ENCODE measurements at regions not wholly inside any gene's neighbourhood (a gene's known extent, or its start where the extent isn't known, plus 50 kb on each side); places are given as distances from the start of the nearest gene placed in this dataset.

GRCh38 chr6:27651371-27651732, 178.4 kb upstream of the ZNF184 start:
- Histone ChIP-seq H3K4me1 (ENCODE audit: insufficient read depth, low read length) (no peaks in the 10 kb centered on the region; the same call in 1 of the 2 replicates), H3K9me2 (replicated peaks; ENCODE audit: low read length) (no peaks in the 10 kb centered on the region), H2AFZ (ENCODE audit: low read length) (peak overlapping the region; percentile 85), H3K27me3 (ENCODE audit: low read length) (no peaks in the 10 kb centered on the region), H3K79me2 (ENCODE audit: low read length) (no peaks in the 10 kb centered on the region), H3K4me2 (ENCODE audit: low read length) (peak overlapping the region; percentile 94), H3K9me3 (ENCODE audit: low read length) (no peaks in the 10 kb centered on the region), H3K4me3 (ENCODE audit: low read length) (peak overlapping the region; percentile 76), H3F3A (ENCODE audit: low read length, unreplicated experiment) (no peaks in the 10 kb centered on the region), H3K36me3 (ENCODE audit: low read depth, low read length) (no peaks in the 10 kb centered on the region), H4K20me1 (ENCODE audit: low read length) (no peaks in the 10 kb centered on the region), H3K9ac (ENCODE audit: low read length) (no peak overlapping the region; the same call in 1 of the 2 replicates), H3K27ac (ENCODE audit: low read length) (no peak overlapping the region)
- ChIA-PET CTCF (no interaction called here), POLR2A (ENCODE audit: unreplicated experiment) (interaction anchor here (0.7 kb wide), 1 partner anchor 1435 kb away, joined by 3 read pairs; a partner anchor contains a TSS)
- no TSS peak for BruUV-seq (replicated peaks)
- peak; percentile 60 for DNase-seq
- intact Hi-C loops (cut with micrococcal nuclease) = loop anchor here (1.0 kb wide), 1 partner anchor 36 kb away; no protein-coding TSS in a partner anchor
- ATAC-seq = peak; percentile 90
- no peak for TF ChIP-seq CTCF (conservative IDR thresholded peaks at IDR 0.05; ENCODE audit: low read depth, low read length)
- TF ChIP-seq EZH2 (IDR thresholded peaks at IDR 0.05; ENCODE audit: low read length, unreplicated experiment) = no peak

GRCh38 chr6:27650620-27651370, 177.9 kb upstream of the ZNF184 start:
- Histone ChIP-seq H3K9ac (ENCODE audit: low read length) (no peak overlapping the region), H3K9me2 (replicated peaks; ENCODE audit: low read length) (no peaks in the 10 kb centered on the region), H3F3A (ENCODE audit: low read length, unreplicated experiment) (no peaks in the 10 kb centered on the region), H3K36me3 (ENCODE audit: low read depth, low read length) (no peaks in the 10 kb centered on the region), H2AFZ (ENCODE audit: low read length) (peak overlapping the region; percentile 85), H3K4me3 (ENCODE audit: low read length) (peak overlapping the region; percentile 76), H3K9me3 (ENCODE audit: low read length) (no peaks in the 10 kb centered on the region), H3K79me2 (ENCODE audit: low read length) (no peaks in the 10 kb centered on the region), H3K27me3 (ENCODE audit: low read length) (no peaks in the 10 kb centered on the region), H3K4me1 (ENCODE audit: insufficient read depth, low read length) (no peaks in the 10 kb centered on the region; the same call in 1 of the 2 replicates), H3K27ac (ENCODE audit: low read length) (no peak overlapping the region), H4K20me1 (ENCODE audit: low read length) (no peaks in the 10 kb centered on the region), H3K4me2 (ENCODE audit: low read length) (peak overlapping the region; percentile 94)
- intact Hi-C loops (cut with micrococcal nuclease) = loop anchor here (1.0 kb wide), 1 partner anchor 37 kb away; no protein-coding TSS in a partner anchor
- DNase-seq (peak; percentile 92), ATAC-seq (peak; percentile 91)
- CTCF ChIA-PET = no interaction called here
- BruUV-seq (replicated peaks) = no TSS peak
- TF ChIP-seq EZH2phosphoT487 (IDR thresholded peaks at IDR 0.05; ENCODE audit: borderline replicate concordance, low read length) (no peak), CTCF (conservative IDR thresholded peaks at IDR 0.05; ENCODE audit: low read depth, low read length) (peak; percentile 54)
- POLR2A ChIA-PET (ENCODE audit: unreplicated experiment) = no interaction called here

- BruUV-seq (replicated peaks) = no TSS peak
- no peaks in the 10 kb centered on the region for H3K9me2 ChIP-seq (replicated peaks; ENCODE audit: low read length)
- ChIA-PET CTCF (no interaction called here), POLR2A (ENCODE audit: unreplicated experiment) (no interaction called here)
- DNase-seq (no peak), ATAC-seq (no peak)
- no peak overlapping the region for H3K27ac ChIP-seq (ENCODE audit: low read length)
- H4K20me1 ChIP-seq (ENCODE audit: low read length) = no peaks in the 10 kb centered on the region
- no peaks in the 10 kb centered on the region for H3K4me1 ChIP-seq (ENCODE audit: insufficient read depth, low read length)
- no peaks in the 10 kb centered on the region for H3K79me2 ChIP-seq (ENCODE audit: low read length)
- no peaks in the 10 kb centered on the region for H3K27me3 ChIP-seq (ENCODE audit: low read length)
- H3K4me3 ChIP-seq (ENCODE audit: low read length) = no peak overlapping the region
- TF ChIP-seq CTCF (conservative IDR thresholded peaks at IDR 0.05; ENCODE audit: low read depth, low read length) (no peak), EZH2phosphoT487 (IDR thresholded peaks at IDR 0.05; ENCODE audit: borderline replicate concordance, low read length) (no peak), EZH2 (IDR thresholded peaks at IDR 0.05; ENCODE audit: low read length, unreplicated experiment) (no peak)
- H2AFZ ChIP-seq (ENCODE audit: low read length) = peak overlapping the region; percentile 18; the same call in 1 of the 2 replicates
- H3F3A ChIP-seq (ENCODE audit: low read length, unreplicated experiment) = no peaks in the 10 kb centered on the region
- no peaks in the 10 kb centered on the region for H3K9me3 ChIP-seq (ENCODE audit: low read length)
- H3K4me2 ChIP-seq (ENCODE audit: low read length) = 0 out of 2 replicates have a peak overlapping the region, but pooled peaks have one; percentile 24
- H3K36me3 ChIP-seq (ENCODE audit: low read depth, low read length) = no peaks in the 10 kb centered on the region
- H3K9ac ChIP-seq (ENCODE audit: low read length) = no peak overlapping the region
- intact Hi-C loops (cut with micrococcal nuclease) = no loop called here
Measured at GRCh38 chr6:27644528-27644927, 171.6 kb upstream of the ZNF184 start.

Measured in PC-3 (cell line).